Skin of body (tissue), 1 donor: ENCODE measurements at regions not wholly inside any gene's neighbourhood (a gene's known extent, or its start where the extent isn't known, plus 50 kb on each side); places are given as distances from the start of the nearest gene placed in this dataset.

Experiments used
- DNase-seq: peaks from one replicate; lab custom pipeline; 2025; lab: John Stamatoyannopoulos, UW

GRCh38 chr6:4303638-4304037 lies 168.3 kb upstream of the ECI2 start:
- DNase-seq: no peak

GRCh38 chr6:4302524-4302923 lies 167.1 kb upstream of the ECI2 start:
- DNase-seq: no peak

- DNase-seq: no peak
Measured at GRCh38 chr6:4301871-4302270, 166.5 kb upstream of the ECI2 start.

- DNase-seq: no peak
Measured at GRCh38 chr6:4300917-4301316, 165.5 kb upstream of the ECI2 start.

GRCh38 chr6:4299476-4299875 lies 164.1 kb upstream of the ECI2 start:
- no peak for DNase-seq

GRCh38 chr6:4297348-4297747 lies 162.0 kb upstream of the ECI2 start:
- no peak for DNase-seq

GRCh38 chr6:4296552-4296951 lies 161.2 kb upstream of the ECI2 start:
- DNase-seq: no peak

- no peak for DNase-seq
Measured at GRCh38 chr6:4295783-4296155, 160.4 kb upstream of the ECI2 start.

- DNase-seq: no peak
Measured at GRCh38 chr6:4295058-4295782, 159.8 kb upstream of the ECI2 start.

GRCh38 chr6:4294636-4295035 lies 159.3 kb upstream of the ECI2 start:
- no peak for DNase-seq

- DNase-seq: no peak
Measured at GRCh38 chr6:4291453-4292403, 156.4 kb upstream of the ECI2 start.

GRCh38 chr6:4289770-4290320 lies 154.5 kb upstream of the ECI2 start:
- DNase-seq: no peak

- DNase-seq: no peak
Measured at GRCh38 chr6:4287811-4288244, 152.5 kb upstream of the ECI2 start.

GRCh38 chr6:4287372-4287771 lies 152.0 kb upstream of the ECI2 start:
- no peak for DNase-seq

GRCh38 chr6:4282926-4283325 lies 147.6 kb upstream of the ECI2 start:
- DNase-seq: no peak

GRCh38 chr6:4281341-4282293 lies 146.2 kb upstream of the ECI2 start:
- peak; percentile 36 for DNase-seq

GRCh38 chr6:4280707-4281106 lies 145.3 kb upstream of the ECI2 start:
- DNase-seq: no peak

GRCh38 chr6:4280031-4280430 lies 144.7 kb upstream of the ECI2 start:
- DNase-seq: no peak

- DNase-seq: no peak
Measured at GRCh38 chr6:4274382-4275082, 139.2 kb upstream of the ECI2 start.

GRCh38 chr6:4272996-4273395 lies 137.6 kb upstream of the ECI2 start:
- no peak for DNase-seq
